Hepatocyte (in vitro differentiated cells): ENCODE measurements at regions not wholly inside any gene's neighbourhood (a gene's known extent, or its start where the extent isn't known, plus 50 kb on each side); places are given as distances from the start of the nearest gene placed in this dataset.

ENCODE experiments used
- CTCF ChIP-seq: fragments of 200-600 bp; sonication (generic); IDR thresholded peaks from 2 replicates; pipeline ENCODE4 v1.5.1; 2016; ENCODE audit warnings: antibody characterized with exemption, mild to moderate bottlenecking; ENCODE audit not compliant: poor library complexity
- EZH2 ChIP-seq: fragments of 200-600 bp; sonication (generic); IDR thresholded peaks from 2 replicates; pipeline ENCODE4 v1.6.1; 2016; ENCODE audit warnings: antibody characterized with exemption, mild to moderate bottlenecking, borderline replicate concordance

DNA sequence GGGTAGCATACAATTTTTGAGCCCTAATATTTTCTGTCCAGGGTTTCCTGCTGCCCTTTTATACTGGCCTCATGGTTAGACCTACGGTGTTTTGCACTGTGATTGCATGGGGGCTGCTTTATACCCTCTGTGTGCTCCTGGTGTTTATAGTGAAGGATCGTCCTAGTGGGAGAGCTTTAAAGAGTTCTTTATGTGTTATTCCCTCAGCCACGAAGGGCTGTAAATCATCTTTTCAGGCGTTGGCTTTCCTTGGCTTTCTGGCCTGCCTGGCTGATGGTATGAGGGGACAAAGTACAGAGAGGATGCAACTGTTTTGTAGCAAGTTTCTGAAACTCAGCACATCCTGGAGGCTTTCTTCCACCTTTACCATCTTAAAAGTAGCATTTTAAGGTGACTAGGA lies 464.3 kb downstream of the EPM2A start:
- TF ChIP-seq CTCF (no peak), EZH2 (no peak)
